GM12874 (cell line): ENCODE measurements at regions not wholly inside any gene's neighbourhood (a gene's known extent, or its start where the extent isn't known, plus 50 kb on each side); places are given as distances from the start of the nearest gene placed in this dataset.

ENCODE experiments used
- TF ChIP-seq, protein P1 (sequence below): IDR thresholded peaks from 2 replicates; pipeline ENCODE4 v1.5.1; 2011; ENCODE audit warnings: low read depth, mild to moderate bottlenecking, control low read depth, low read length, moderate library complexity; ENCODE audit not compliant: insufficient read depth

DNA sequence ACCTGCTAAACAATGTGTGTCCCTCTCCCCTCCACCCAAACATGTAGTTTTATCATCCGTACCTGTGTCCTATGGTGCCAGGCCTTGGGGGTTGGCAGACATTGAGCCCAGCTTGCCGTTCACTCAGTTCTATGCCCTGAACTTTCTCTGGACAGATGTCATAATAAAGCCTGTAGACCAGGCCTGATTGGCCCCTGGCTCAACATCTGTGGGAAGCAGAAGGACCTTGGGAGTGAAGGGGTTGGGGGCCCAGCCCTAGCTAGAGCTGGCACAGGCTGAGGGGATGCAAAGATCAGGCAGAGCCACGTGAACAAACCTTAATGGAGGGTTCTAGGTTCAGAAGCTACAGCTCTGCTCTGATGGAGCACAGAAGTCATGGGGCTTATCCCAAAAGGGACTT lies 600.6 kb downstream of the BUD13 start:
- TF ChIP-seq, protein P1, sequence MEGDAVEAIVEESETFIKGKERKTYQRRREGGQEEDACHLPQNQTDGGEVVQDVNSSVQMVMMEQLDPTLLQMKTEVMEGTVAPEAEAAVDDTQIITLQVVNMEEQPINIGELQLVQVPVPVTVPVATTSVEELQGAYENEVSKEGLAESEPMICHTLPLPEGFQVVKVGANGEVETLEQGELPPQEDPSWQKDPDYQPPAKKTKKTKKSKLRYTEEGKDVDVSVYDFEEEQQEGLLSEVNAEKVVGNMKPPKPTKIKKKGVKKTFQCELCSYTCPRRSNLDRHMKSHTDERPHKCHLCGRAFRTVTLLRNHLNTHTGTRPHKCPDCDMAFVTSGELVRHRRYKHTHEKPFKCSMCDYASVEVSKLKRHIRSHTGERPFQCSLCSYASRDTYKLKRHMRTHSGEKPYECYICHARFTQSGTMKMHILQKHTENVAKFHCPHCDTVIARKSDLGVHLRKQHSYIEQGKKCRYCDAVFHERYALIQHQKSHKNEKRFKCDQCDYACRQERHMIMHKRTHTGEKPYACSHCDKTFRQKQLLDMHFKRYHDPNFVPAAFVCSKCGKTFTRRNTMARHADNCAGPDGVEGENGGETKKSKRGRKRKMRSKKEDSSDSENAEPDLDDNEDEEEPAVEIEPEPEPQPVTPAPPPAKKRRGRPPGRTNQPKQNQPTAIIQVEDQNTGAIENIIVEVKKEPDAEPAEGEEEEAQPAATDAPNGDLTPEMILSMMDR: no peak

DNA sequence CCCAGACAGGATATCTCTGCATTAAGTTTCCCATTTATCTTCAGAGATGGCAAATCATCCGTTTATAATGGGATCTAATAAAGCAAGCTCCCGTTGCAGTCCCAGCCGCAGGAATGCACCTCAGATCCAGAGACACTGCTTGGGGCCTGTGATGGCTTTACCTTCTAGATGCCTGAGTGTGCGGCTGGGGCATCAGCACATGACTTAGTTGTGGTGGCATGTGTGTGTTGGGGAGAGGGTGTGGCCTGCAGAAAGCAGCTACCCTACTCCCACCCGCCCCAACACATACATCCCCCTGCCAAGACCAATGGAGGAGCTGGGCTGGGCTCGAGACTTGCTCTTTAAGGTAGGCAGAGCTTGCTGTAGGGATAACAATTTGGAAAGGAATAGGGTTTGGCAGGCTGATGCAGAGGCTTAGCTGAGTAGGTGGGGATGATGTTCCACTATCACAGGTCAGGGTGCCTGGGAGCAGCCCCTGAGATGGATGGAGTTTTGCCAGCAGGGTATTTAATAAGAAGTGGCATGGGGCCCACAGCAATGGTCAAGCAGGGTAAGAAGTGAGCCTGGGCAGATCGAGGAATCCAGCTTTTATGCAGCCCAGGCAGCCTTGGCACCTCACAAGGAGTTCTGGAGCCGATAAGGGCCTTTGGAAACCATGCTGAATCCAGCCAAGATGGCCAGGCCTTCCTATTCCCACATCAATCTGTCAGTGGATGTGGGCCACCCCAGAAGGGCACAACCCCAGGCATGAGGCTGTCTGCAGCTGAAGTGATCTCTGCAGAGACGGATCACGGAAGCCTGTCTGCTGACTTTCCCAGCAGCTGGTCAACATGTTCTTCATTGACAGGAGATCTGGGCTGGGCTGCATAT lies 601.3 kb downstream of the BUD13 start:
- TF ChIP-seq, protein P1: no peak

DNA sequence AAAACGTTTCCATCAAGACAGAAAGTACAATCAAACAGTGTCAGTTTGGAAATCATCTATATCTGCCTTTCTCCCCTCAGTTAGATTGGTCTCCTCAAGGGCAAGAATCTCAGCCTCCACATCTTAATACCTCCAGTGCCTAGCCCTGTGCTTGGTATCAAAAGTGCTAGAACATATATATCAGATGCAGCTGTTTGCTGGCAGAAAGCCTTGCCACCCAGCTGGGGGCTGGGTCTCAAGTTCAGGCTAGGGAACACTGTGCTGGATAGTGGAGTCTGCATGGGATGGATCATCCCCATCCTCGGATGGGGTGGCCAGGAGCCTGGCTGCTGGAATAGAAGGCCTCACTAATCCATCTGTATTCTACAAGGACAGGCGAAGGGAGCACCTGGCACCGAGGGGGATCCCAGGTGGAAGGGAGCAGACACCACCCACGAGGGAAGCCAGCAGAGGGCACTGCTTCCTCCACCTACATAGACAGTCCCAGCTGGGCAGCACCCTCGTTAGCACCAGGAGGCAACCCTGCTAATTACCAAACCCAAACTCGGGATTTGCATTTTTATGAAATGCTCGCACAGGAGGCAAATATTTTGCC lies 602.2 kb downstream of the BUD13 start:
- TF ChIP-seq, protein P1: peak; percentile 50

DNA sequence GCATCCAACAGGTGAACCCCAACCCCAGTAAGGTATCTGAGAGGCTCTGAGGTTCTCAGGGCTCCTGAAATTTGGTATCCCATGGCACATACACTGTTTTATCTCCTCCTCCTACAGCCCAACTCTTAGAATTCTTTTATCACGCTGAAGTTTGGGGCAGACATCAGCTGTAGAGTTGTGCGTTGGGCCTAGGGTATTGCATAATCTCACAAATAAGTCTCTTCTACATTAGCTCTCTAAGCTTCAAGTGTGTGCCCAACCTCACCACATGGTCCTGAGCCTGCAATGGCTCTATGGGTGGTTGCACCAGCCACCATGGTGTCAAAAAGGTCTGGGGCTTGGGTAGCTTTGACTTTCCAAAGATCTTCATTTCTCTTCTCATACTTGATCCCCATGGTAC lies 603.0 kb downstream of the BUD13 start:
- TF ChIP-seq, protein P1: no peak

DNA sequence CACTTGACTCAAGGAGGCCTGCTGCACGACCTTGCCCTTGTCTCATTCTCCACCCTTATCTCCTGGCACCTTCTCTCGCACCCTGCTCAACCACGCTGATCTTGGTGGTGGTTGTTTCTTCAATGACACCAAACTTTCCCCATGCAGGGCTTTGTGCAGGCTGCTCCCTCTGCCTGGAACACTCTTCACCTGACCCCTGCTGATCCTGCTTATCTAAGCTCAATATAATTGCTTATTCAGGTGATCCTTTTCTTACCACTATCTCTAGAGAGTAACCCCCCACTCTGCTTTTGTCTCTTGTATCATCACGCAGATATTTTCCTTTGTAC lies 604.4 kb downstream of the BUD13 start:
- TF ChIP-seq, protein P1: no peak

DNA sequence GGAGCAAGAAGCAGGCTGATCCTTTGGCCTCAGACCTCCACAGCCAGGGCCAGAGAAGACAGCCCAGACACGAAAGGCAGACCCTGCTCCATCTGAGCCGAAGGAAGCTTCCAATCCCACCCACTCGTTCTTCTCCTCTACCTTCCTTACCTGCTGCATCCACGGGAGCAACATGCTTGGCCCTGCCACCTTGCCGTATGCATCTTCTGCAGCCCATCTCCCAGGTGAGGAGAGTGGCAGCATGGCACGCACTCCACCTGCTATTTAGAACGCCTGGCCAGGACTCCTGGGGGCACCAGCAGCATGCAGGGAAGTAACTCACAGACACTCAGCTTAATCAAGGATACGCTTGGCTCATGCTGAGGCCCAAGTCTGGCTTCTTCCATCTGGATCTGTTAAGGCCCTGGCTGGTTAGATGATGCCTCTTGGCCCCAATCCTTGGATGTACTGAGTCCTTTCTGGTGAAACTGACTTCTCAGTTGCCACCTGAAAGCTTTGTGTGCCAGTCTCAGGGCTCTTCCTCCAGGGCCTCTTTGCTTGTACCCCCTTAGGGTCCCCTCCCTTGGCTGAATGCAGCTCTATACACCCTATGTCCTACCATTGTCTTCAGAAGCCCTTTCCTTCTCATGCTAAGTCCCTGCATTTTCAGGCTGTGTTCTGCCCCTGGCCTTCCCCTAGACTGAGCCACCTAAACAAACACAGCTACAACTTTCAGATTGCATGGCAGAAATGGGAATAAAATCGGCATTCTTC lies 604.9 kb downstream of the BUD13 start:
- TF ChIP-seq, protein P1: no peak
